Lower leg skin (tissue), 4 donors: ENCODE measurements at regions not wholly inside any gene's neighbourhood (a gene's known extent, or its start where the extent isn't known, plus 50 kb on each side); places are given as distances from the start of the nearest gene placed in this dataset.
"Not testable (repeated sequence)": the region's sequence is repeated elsewhere in the genome, so short reads cannot be mapped to it uniquely, and the experiment has no call there.

Experiments
- DNase-seq, 2 donors: peaks; one replicate each; pipeline ENCODE4 v3.0.0-alpha.2; 2019; ENCODE audit warnings: low spot score in 2 of 2
- H3K4me3 ChIP-seq: fragments of 200-600 bp; sonication (generic); 2 replicates; pipeline ENCODE4 v1.5.1; 2017; ENCODE audit warnings: mild to moderate bottlenecking, low read depth; ENCODE audit not compliant: poor library complexity, severe bottlenecking
- POLR2A ChIP-seq, 2 donors: fragments of 450-650 bp; IDR thresholded peaks; one replicate each; pipeline ENCODE4 v1.6.1; 2016 to 2017; ENCODE audit warnings: antibody characterized with exemption in 2 of 2, mild to moderate bottlenecking in 1 of 2, moderate library complexity in 1 of 2
- WGBS, 2 donors: methylation state at CpG; one replicate each; pipeline ENCODE4 v1.1.5; 2018; 5-methylcytosine and 5-hydroxymethylcytosine counted together
- intact Hi-C: fragments of 100-400 bp; cut with DNase I; formaldehyde crosslinking; loops from one replicate; pipeline ENCODE4 v1.15.0; 2023; ENCODE audit warnings: low total_unique reads
- TF ChIP-seq, protein P1 (sequence below), 3 donors: fragments of 450-650 bp; IDR thresholded peaks; one replicate each; pipeline ENCODE4 v1.5.1; 2016; ENCODE audit warnings: antibody characterized with exemption in 3 of 3, mild to moderate bottlenecking in 3 of 3, moderate library complexity in 2 of 3

GRCh38 chr16:5257462-5257861 lies 159.9 kb upstream of the EEF2KMT start:
- 61 to 76% methylated on average over 11 of the region's 11 CpGs for WGBS, 2 donors
- intact Hi-C loops = no loop called here

DNA sequence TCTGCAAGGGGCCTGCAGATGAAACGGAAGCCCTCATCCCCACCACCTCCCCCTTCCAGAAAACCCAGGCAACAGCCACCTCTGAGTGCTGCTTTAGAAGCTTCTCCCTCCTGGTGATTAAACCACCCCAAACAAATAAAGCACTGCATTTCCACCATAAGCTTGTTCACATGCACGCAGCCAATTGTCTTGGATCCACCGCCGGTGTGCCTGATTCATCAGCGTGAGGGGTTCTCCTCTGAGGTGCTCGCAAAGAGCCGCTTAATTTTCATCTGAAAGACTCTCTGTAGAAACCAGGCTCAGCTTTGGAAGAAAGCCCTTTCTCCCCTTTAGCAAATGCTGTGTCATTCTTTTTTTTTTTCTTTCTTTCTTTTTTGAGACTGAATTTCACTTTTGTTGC lies 155.2 kb upstream of the EEF2KMT start:
- no peak for TF ChIP-seq POLR2A (IDR thresholded peaks at IDR 0.05)
- TF ChIP-seq, protein P1, sequence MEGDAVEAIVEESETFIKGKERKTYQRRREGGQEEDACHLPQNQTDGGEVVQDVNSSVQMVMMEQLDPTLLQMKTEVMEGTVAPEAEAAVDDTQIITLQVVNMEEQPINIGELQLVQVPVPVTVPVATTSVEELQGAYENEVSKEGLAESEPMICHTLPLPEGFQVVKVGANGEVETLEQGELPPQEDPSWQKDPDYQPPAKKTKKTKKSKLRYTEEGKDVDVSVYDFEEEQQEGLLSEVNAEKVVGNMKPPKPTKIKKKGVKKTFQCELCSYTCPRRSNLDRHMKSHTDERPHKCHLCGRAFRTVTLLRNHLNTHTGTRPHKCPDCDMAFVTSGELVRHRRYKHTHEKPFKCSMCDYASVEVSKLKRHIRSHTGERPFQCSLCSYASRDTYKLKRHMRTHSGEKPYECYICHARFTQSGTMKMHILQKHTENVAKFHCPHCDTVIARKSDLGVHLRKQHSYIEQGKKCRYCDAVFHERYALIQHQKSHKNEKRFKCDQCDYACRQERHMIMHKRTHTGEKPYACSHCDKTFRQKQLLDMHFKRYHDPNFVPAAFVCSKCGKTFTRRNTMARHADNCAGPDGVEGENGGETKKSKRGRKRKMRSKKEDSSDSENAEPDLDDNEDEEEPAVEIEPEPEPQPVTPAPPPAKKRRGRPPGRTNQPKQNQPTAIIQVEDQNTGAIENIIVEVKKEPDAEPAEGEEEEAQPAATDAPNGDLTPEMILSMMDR (IDR thresholded peaks at IDR 0.05) = no peak
- no peak overlapping the region for H3K4me3 ChIP-seq
- 51 to 59% methylated on average over 7 of the region's 7 CpGs for WGBS, 2 donors
- intact Hi-C loops = no loop called here
- DNase-seq = no peak

More at GRCh38 chr16:5257462-5257861, 159.9 kb upstream of the EEF2KMT start:
- H3K4me3 ChIP-seq = no peak overlapping the region
- DNase-seq = no peak
- no peak for TF ChIP-seq POLR2A (IDR thresholded peaks at IDR 0.05)
- TF ChIP-seq, protein P1 (IDR thresholded peaks at IDR 0.05) = no peak

DNA sequence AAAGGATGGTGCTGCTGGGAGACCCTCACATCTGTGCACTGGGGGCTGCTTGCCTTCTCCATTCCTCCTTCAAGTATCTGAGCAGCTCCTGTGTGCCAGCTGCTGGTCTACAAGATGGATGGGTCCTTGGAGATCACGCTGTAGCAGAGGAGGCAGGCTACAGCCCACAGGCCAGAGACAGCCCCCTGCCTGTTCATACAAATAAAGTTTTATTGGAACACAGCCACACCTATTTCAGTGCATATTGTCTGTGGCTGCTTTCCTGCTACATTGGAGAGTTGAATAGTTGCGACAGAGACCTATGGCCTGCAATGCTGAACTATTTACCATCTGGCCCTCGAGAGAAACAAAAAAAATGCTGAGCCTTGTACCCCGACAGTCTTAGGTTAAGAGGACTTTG lies 149.8 kb upstream of the EEF2KMT start:
- 64 to 65% methylated on average over 4 of the region's 4 CpGs for WGBS, 2 donors
- H3K4me3 ChIP-seq, intact Hi-C loops: not testable (repeated sequence)

GRCh38 chr16:5240278-5240626 lies 142.7 kb upstream of the EEF2KMT start:
- intact Hi-C loops, DNase-seq, H3K4me3 ChIP-seq: not testable (repeated sequence)
- 0 to 5% methylated on average over 6 to 9 of the region's 18 CpGs for WGBS, 2 donors

More for the DNA sequence above, 149.8 kb upstream of the EEF2KMT start:
- DNase-seq = not testable (repeated sequence)

DNA sequence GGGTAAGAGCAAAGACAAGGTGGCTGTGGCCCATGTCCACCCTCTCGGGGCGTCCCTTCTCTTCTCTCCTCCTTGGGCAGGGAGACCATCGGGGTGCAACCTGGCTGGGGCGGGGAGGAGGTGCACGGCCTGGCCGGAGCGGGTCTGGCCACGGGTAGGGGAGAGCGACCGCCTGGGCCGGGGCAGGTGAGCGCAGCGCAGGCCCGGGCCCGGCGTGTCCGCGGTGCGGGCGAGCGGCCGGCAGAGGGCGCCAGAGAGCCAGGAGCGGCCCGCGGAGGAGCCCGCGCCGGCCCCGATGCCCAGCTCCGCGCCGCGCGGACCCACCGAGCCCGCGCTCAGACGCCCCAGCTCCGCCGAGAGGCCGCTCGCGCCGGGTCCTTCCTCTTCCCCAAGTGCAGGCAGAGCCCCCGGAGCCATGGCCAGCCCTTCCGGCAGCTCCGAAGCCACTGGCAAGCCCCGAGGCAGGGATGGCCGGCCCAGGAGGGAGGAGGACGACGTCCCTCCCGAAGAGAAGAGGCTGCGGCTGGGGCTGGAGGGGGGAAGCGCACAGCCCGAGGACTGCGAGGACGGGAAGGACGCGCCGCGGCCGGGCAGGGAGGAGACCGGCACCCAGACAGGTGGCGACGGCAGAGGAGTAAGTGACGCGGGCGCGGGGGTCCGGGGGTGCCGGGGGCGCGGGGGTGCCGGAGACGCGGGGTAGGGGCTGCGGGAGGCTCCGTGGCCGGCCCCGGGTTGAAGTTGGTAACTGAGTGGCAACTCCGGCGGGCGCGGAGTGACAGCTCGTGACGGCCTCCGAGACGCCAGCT lies 142.1 kb upstream of the EEF2KMT start:
- intact Hi-C loops, H3K4me3 ChIP-seq, DNase-seq: not testable (repeated sequence)
- WGBS, 2 donors = 1 to 2% methylated on average over 20 to 41 of the region's 89 CpGs

DNA sequence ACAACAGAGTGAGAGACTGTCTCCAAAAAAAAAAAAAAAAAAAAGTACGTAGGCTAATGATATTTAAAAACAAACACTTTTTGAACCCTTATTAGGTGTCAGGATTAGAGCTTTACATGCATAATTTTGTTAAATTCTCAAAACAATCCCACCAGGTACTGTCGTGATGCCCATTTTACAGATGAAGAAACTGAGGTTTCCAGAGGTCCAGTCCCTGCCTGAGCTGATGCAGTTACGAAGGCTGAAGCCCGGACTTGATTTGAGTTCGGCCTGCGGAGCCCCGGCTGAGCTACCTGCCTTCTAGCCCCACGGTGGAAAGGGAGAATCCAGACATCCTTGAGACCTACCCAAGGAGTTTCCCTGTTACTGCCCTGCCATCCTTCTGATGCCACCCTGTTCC lies 137.5 kb upstream of the EEF2KMT start:
- no peak for DNase-seq

GRCh38 chr16:5234295-5235050 lies 136.9 kb upstream of the EEF2KMT start:
- intact Hi-C loops = loop anchor here (2.0 kb wide), 1 partner anchor 1408 kb away; no protein-coding TSS in a partner anchor
- 64 to 74% methylated on average over 15 to 21 of the region's 21 CpGs for WGBS, 2 donors
- TF ChIP-seq, protein P1 (IDR thresholded peaks at IDR 0.05) = no peak
- TF ChIP-seq POLR2A (IDR thresholded peaks at IDR 0.05) = no peak
- H3K4me3 ChIP-seq = no peak overlapping the region
- no peak for DNase-seq

More for the DNA sequence above, 137.5 kb upstream of the EEF2KMT start:
- intact Hi-C loops = loop anchor here (2.0 kb wide), 1 partner anchor 1408 kb away; no protein-coding TSS in a partner anchor
- no peak for TF ChIP-seq POLR2A (IDR thresholded peaks at IDR 0.05)
- TF ChIP-seq, protein P1 (IDR thresholded peaks at IDR 0.05) = no peak
- whole genome bisulfite sequencing, 2 donors = 83 to 85% methylated on average over 8 of the region's 8 CpGs
- H3K4me3 ChIP-seq = no peak overlapping the region
